ENCODE measurements at regions not wholly inside any gene's neighbourhood (a gene's known extent, or its start where the extent isn't known, plus 50 kb on each side); places are given as distances from the start of the nearest gene placed in this dataset.

- no peak for TF ChIP-seq POLR2AphosphoS5 (IDR thresholded peaks at IDR 0.05; ENCODE audit: low read depth, low read length)
- TF ChIP-seq, protein P1, sequence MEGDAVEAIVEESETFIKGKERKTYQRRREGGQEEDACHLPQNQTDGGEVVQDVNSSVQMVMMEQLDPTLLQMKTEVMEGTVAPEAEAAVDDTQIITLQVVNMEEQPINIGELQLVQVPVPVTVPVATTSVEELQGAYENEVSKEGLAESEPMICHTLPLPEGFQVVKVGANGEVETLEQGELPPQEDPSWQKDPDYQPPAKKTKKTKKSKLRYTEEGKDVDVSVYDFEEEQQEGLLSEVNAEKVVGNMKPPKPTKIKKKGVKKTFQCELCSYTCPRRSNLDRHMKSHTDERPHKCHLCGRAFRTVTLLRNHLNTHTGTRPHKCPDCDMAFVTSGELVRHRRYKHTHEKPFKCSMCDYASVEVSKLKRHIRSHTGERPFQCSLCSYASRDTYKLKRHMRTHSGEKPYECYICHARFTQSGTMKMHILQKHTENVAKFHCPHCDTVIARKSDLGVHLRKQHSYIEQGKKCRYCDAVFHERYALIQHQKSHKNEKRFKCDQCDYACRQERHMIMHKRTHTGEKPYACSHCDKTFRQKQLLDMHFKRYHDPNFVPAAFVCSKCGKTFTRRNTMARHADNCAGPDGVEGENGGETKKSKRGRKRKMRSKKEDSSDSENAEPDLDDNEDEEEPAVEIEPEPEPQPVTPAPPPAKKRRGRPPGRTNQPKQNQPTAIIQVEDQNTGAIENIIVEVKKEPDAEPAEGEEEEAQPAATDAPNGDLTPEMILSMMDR (IDR thresholded peaks at IDR 0.05), result no peak
These were observed 167.5 kb upstream of the CWC22 start for GRCh38 chr2:180174580-180174979.
